ENCODE measurements at regions not wholly inside any gene's neighbourhood (a gene's known extent, or its start where the extent isn't known, plus 50 kb on each side); places are given as distances from the start of the nearest gene placed in this dataset.

- TF ChIP-seq CTCF (conservative IDR thresholded peaks at IDR 0.05 in 1 of 2, IDR thresholded peaks at IDR 0.05 in 1 of 2; ENCODE audit: low read depth in 1 of 2, low read length in 2 of 2) (no peak), EZH2 (IDR thresholded peaks at IDR 0.05; ENCODE audit: low read length, missing control alignments) (no peak)
These were observed 70.3 kb upstream of the CNTLN start for GRCh38 chr9:17064558-17064957.

Data from fibroblast of lung (primary cell).